ENCODE measurements at regions not wholly inside any gene's neighbourhood (a gene's known extent, or its start where the extent isn't known, plus 50 kb on each side); places are given as distances from the start of the nearest gene placed in this dataset.
"Not testable (repeated sequence)": the region's sequence is repeated elsewhere in the genome, so short reads cannot be mapped to it uniquely, and the experiment has no call there.

DNA sequence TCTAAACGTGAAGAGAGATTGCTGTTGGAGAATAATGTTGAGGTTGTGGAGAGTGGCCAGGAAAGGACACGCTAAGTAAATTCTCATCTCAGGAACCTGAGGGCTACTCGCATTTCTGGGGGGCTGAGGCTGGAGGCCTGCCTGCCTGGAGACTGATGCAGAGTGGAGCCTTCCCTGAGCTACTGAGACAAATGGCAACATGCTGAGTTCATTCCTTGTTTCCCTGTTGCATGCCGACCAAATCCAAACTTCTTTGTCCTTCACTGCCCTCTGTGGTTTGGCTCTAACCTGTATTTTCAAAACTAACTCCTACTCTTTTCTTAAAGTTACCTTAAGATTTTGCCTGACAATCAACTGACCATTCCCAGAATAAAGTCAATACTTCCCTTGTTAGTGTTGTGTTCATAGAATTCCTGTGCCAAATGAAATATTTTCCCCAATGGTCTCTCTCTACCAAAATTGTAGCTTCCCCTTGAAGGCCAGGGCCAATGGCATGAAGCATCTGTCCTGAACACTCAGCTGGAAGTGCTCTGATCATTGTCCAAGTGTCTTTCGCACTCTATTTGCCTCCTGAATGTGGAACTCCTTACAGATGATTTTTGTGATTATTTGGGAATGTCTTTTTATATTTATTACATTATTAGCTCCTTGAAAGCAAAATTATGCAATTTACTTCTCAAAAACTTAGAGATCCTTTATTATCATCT lies 1085.6 kb downstream of the SOCS6 start:
- no peak overlapping the region for H3K4me3 ChIP-seq (ENCODE audit: low read depth, low read length)
- no peak for DNase-seq (ENCODE audit: low read depth)
- TF ChIP-seq, protein P1, sequence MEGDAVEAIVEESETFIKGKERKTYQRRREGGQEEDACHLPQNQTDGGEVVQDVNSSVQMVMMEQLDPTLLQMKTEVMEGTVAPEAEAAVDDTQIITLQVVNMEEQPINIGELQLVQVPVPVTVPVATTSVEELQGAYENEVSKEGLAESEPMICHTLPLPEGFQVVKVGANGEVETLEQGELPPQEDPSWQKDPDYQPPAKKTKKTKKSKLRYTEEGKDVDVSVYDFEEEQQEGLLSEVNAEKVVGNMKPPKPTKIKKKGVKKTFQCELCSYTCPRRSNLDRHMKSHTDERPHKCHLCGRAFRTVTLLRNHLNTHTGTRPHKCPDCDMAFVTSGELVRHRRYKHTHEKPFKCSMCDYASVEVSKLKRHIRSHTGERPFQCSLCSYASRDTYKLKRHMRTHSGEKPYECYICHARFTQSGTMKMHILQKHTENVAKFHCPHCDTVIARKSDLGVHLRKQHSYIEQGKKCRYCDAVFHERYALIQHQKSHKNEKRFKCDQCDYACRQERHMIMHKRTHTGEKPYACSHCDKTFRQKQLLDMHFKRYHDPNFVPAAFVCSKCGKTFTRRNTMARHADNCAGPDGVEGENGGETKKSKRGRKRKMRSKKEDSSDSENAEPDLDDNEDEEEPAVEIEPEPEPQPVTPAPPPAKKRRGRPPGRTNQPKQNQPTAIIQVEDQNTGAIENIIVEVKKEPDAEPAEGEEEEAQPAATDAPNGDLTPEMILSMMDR (IDR thresholded peaks at IDR 0.05; ENCODE audit: low read depth, low read length, missing control alignments), result no peak

DNA sequence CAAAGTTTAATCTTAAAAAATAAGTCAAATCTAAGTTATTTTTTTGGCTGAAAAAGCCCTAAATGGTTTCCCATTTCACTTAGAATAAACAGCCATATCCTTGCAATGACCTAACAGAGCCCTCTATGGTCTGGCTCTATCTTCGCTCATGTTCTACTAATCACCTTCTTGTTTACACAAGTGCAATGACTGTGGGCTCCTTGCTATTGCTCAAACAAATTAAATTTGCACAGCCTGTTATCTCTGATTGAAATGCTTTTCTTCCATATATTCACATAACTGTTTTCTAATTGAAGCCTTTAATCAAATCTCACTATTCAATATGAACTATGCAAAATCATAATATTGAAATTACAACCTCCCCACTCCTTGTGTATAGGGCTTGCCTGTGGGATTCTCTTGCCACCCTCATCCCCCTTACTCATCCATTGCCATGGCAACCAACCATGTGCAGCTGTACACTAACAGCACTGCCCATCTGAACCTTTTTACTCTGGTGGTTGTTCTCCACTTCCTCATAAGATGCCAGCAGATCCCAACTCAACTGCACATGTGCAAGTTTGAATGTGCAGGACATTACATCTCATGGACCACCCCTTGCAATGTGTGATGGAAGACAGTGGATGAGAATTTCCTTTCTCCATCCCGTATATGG lies 1083.2 kb downstream of the SOCS6 start:
- TF ChIP-seq, protein P1 (IDR thresholded peaks at IDR 0.05; ENCODE audit: low read depth, low read length, missing control alignments), result no peak
- DNase-seq (ENCODE audit: low read depth), result no peak
- no peak overlapping the region for H3K4me3 ChIP-seq (ENCODE audit: low read depth, low read length)

DNA sequence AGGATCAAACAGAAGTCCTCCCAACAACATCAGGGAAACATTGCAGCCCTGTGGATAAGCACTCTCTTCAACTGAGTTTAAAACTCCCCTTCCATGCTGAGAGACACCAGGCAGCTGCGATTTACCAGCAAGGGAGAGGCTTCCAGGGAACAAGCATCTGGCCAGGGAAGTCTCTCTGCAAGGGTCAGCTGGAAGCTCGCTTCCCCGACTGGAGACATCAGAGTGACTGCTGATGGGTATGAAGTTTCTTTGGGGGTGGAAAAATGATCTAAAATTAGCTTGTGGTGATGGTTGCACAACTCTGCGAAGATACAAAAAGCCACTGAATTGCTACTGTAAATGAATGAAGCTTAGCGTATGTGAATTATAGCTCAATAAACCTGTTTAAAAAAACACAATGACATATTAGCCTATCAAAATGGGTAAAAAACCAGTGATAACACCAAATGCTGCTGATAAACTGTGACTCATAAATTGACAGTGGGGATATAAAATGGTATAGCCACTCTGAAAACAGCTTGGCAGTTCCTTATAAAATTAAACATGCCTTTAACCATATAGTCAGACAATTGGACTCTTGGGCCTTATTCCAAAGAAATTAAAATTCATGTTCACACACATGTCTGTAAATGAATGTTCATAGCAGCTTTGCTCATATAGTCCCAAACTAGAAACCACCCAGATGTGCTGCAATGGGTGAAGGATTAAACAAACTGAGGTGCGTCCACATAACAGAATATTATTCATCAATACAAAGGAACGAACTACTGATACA lies 1082.0 kb downstream of the SOCS6 start:
- TF ChIP-seq, protein P1 (IDR thresholded peaks at IDR 0.05; ENCODE audit: low read depth, low read length, missing control alignments), result no peak
- no peak for DNase-seq (ENCODE audit: low read depth)
- H3K4me3 ChIP-seq (ENCODE audit: low read depth, low read length), result no peak overlapping the region

DNA sequence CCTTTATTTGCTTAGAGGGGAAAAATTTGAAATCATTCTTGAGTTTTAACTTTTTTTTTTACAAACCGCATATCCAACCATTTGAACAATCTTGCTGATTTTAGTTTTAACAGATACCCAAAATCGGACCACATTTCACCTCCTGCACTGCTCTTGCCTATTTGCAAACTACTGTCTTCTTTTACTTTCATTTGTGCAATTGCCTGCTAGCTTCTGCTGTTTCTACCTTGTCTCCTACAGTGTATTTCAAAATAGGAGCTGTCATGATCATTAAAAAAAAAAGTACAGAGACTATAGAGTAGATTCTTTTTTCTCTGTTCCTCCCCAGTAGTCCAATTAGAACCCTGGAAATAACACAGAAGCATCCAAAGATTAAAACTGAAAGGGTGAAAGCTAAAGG lies 1081.2 kb downstream of the SOCS6 start:
- DNase-seq (ENCODE audit: low read depth), result no peak
- H3K4me3 ChIP-seq (ENCODE audit: low read depth, low read length), result no peak overlapping the region
- TF ChIP-seq, protein P1 (IDR thresholded peaks at IDR 0.05; ENCODE audit: low read depth, low read length, missing control alignments), result no peak

DNA sequence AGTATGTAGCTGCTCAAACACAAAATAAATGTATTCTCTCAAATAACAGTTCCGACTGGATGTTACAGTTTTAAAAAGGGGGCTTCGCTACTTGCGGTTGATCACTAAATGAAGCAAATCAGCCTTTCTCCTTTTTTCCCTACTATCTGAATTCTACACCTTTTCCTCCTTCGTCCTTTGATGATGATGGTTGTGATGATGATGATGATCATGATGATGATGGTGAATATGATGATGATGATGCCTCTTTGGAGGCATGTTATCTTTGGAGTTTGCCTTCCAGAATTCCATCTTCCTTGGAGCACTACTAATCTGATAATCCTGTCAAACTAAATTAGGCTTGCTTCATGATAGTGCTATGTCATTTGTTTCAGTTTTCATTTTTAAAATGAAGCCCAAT lies 1073.3 kb downstream of the SOCS6 start:
- TF ChIP-seq, protein P1 (IDR thresholded peaks at IDR 0.05; ENCODE audit: low read depth, low read length, missing control alignments), result no peak
- no peak for DNase-seq (ENCODE audit: low read depth)

DNA sequence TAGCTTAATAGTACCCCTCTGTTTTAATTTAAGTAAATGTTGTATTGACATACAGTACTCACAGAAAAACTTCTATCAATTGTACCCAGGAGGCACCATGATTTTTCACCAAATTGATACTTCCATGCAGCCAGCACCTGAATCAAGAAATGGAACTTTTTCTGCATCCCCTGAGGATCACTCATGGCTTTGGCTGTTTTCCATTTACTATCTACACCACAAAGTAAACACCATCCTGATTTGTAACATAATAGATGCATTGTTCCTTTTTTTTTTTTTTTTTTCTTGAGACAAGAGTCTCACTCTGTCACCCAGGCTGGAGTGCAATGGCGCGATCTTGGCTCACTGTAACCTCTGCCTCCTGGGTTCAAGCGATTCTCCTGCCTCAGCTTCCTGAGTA lies 1066.8 kb downstream of the SOCS6 start:
- not testable (repeated sequence) for DNase-seq (ENCODE audit: low read depth)

More for the DNA sequence above, 1073.3 kb downstream of the SOCS6 start:
- H3K4me3 ChIP-seq (ENCODE audit: low read depth, low read length), result no peak overlapping the region

DNA sequence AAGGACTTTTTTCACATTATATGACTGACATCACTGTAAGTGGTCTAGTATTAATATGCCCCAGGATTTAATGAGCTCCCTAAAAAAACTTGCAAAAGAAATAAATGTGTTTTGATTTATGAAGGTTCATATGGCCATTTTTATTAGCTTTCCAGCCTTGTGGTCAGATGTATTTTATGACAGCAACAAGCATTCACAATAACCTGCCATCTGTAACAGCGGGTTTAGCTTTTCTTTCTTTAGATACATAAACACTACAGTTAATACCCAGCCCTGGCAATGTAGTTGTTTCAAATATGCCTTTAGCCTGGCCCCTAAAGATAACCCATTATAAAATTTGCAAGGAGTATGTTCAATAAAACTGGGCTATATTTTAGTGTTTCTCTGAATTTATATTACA lies 1063.8 kb downstream of the SOCS6 start:
- no peak for DNase-seq (ENCODE audit: low read depth)
- no peak overlapping the region for H3K4me3 ChIP-seq (ENCODE audit: low read depth, low read length)
- TF ChIP-seq, protein P1 (IDR thresholded peaks at IDR 0.05; ENCODE audit: low read depth, low read length, missing control alignments), result no peak

More for the DNA sequence above, 1066.8 kb downstream of the SOCS6 start:
- not testable (repeated sequence) for H3K4me3 ChIP-seq (ENCODE audit: low read depth, low read length)
